Fibroblast of the aortic adventitia (primary cell): ENCODE measurements at regions not wholly inside any gene's neighbourhood (a gene's known extent, or its start where the extent isn't known, plus 50 kb on each side); places are given as distances from the start of the nearest gene placed in this dataset.
"Not testable (repeated sequence)": the region's sequence is repeated elsewhere in the genome, so short reads cannot be mapped to it uniquely, and the experiment has no call there.

Experiments
- DNase-seq: peaks from one replicate; pipeline ENCODE4 v3.0.0-alpha.2; 2010; ENCODE audit warnings: low read depth
- H3K4me3 ChIP-seq: 2 replicates; pipeline ENCODE4 v1.5.1; 2011; ENCODE audit warnings: low read depth, mild to moderate bottlenecking, control low read depth, low read length, moderate library complexity
- CTCF ChIP-seq: IDR thresholded peaks from 2 replicates; pipeline ENCODE4 v1.5.1; 2011; ENCODE audit warnings: mild to moderate bottlenecking, low read length, control low read depth, inconsistent platforms; ENCODE audit not compliant: insufficient read depth

GRCh38 chr2:240240781-240241180 is 100.3 kb upstream of the OTOS start:
- DNase-seq, result no peak
- TF ChIP-seq CTCF, result no peak
- H3K4me3 ChIP-seq, result no peak overlapping the region

GRCh38 chr2:240241572-240241971 is 101.1 kb upstream of the OTOS start:
- DNase-seq, result no peak
- TF ChIP-seq CTCF, result no peak
- no peak overlapping the region for H3K4me3 ChIP-seq

GRCh38 chr2:240243049-240243448 is 102.6 kb upstream of the OTOS start:
- H3K4me3 ChIP-seq, DNase-seq: not testable (repeated sequence)

GRCh38 chr2:240244543-240244942 is 104.1 kb upstream of the OTOS start:
- no peak for DNase-seq
- TF ChIP-seq CTCF, result no peak
- H3K4me3 ChIP-seq, result no peak overlapping the region

GRCh38 chr2:240245184-240245583 is 104.7 kb upstream of the OTOS start:
- DNase-seq, result no peak
- TF ChIP-seq CTCF, result no peak
- no peak overlapping the region for H3K4me3 ChIP-seq

GRCh38 chr2:240245706-240246105 is 105.2 kb upstream of the OTOS start:
- TF ChIP-seq CTCF, result no peak
- H3K4me3 ChIP-seq, result no peak overlapping the region
- DNase-seq, result no peak

GRCh38 chr2:240246173-240246820 is 105.8 kb upstream of the OTOS start:
- DNase-seq, result no peak

More at GRCh38 chr2:240246173-240246820, 105.8 kb upstream of the OTOS start:
- no peak for TF ChIP-seq CTCF
- H3K4me3 ChIP-seq, result no peak overlapping the region
